ENCODE measurements at regions not wholly inside any gene's neighbourhood (a gene's known extent, or its start where the extent isn't known, plus 50 kb on each side); places are given as distances from the start of the nearest gene placed in this dataset.

DNA sequence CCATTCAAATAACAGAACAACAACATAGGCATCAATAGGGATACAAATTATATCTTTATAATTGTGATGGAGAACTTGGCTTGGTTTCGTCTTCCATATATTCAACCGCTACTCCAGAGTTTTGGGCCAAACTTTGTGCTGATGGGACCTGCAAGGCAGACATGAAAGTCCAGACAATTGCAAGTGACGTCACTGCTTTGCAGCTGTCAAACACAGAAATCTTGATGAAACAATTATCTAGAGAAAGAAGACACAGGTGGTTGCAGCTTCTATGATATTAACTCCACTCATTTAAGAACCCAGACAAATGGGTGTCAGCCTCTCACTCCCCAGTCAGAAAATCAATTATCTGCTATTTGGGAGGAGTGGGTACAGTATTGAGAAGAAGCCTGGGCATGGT, 390.6 kb downstream of the NUF2 start (continued):
- TF ChIP-seq, protein P1, sequence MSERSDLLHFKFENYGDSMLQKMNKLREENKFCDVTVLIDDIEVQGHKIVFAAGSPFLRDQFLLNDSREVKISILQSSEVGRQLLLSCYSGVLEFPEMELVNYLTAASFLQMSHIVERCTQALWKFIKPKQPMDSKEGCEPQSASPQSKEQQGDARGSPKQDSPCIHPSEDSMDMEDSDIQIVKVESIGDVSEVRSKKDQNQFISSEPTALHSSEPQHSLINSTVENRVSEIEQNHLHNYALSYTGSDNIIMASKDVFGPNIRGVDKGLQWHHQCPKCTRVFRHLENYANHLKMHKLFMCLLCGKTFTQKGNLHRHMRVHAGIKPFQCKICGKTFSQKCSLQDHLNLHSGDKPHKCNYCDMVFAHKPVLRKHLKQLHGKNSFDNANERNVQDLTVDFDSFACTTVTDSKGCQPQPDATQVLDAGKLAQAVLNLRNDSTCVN (tag by site-specific recombination; optimal IDR thresholded peaks at IDR 0.05) = no peak
- no peak for TF ChIP-seq HOXA7 (CRISPR knock-in tag; IDR thresholded peaks at IDR 0.05; ENCODE audit: borderline replicate concordance)
- no peak for TF ChIP-seq ZNF596 (tag by site-specific recombination; IDR thresholded peaks at IDR 0.05)
- TF ChIP-seq ZNF660 (tag by site-specific recombination; IDR thresholded peaks at IDR 0.05) = no peak
- no peak for TF ChIP-seq GLIS2 (tag by site-specific recombination; IDR thresholded peaks at IDR 0.05)
- no peak for TF ChIP-seq ZNF433 (tag by site-specific recombination; IDR thresholded peaks at IDR 0.05; ENCODE audit: low read depth)
- TF ChIP-seq ZNF155 (tag by site-specific recombination; IDR thresholded peaks at IDR 0.05) = no peak
- no peak for TF ChIP-seq OVOL3 (tag by site-specific recombination; IDR thresholded peaks at IDR 0.05)

DNA sequence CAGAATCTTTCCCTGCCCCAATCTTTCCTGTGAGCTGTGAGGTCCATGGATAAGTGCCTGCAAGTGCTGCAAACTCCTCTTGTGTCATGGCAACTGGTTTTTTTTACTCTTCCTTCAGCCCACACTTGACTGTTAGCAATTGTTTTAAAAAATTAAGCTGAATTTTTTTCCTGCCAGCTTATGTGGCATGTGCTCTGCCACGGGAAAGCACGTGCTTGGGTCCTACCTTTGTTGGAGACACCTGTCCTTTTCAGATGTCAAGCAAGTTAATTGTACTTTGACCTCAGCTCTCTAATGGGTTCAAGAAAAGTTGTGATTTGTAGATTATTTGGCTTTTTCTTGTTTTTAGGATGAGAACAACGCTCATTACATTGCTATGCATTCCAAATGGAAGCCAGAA, 398.5 kb downstream of the NUF2 start:
- Histone ChIP-seq H3K4me3 (ENCODE audit: low read depth, low read length) (no peak overlapping the region), H3K27ac (ENCODE audit: extremely low read depth, low read depth, low read length) (no peak overlapping the region), H3K36me3 (ENCODE audit: control insufficient read depth in 2 of 2, insufficient read depth in 1 of 2, low read length in 2 of 2) (no peaks in the 10 kb centered on the region), H3K9me3 (ENCODE audit: control insufficient read depth, insufficient read depth, low read depth, low read length) (no peaks in the 10 kb centered on the region), H3K4me1 (ENCODE audit: control insufficient read depth, insufficient read depth, low read length) (no peaks in the 10 kb centered on the region)
- ChIA-PET POLR2A (no interaction called here), CTCF (interaction anchor here (0.6 kb wide), 2 partner anchors 88 to 1654 kb away, joined by 3 to 4 read pairs; no protein-coding TSS in a partner anchor)
- TF ChIP-seq ZNF350 (tag by site-specific recombination; IDR thresholded peaks at IDR 0.05) (no peak), ZNF529 (tag by site-specific recombination; IDR thresholded peaks at IDR 0.05; ENCODE audit: insufficient replicate concordance) (no peak), ZNF324 (tag by site-specific recombination; IDR thresholded peaks at IDR 0.05) (no peak), ZNF10 (tag by site-specific recombination; IDR thresholded peaks at IDR 0.05) (no peak), ZNF747 (tag by site-specific recombination; IDR thresholded peaks at IDR 0.05) (no peak), ZNF132 (tag by site-specific recombination; IDR thresholded peaks at IDR 0.05; ENCODE audit: borderline replicate concordance) (no peak), ZNF658 (tag by site-specific recombination; IDR thresholded peaks at IDR 0.05) (no peak), ZNF426 (tag by site-specific recombination; IDR thresholded peaks at IDR 0.05) (no peak), ZNF776 (tag by site-specific recombination; IDR thresholded peaks at IDR 0.05; ENCODE audit: borderline replicate concordance) (no peak), ZNF623 (tag by site-specific recombination; IDR thresholded peaks at IDR 0.05) (no peak), ZNF175 (tag by site-specific recombination; IDR thresholded peaks at IDR 0.05) (no peak), ZSCAN16 (tag by site-specific recombination; IDR thresholded peaks at IDR 0.05) (no peak), ZNF112 (tag by site-specific recombination; IDR thresholded peaks at IDR 0.05) (no peak), ZNF510 (tag by site-specific recombination; IDR thresholded peaks at IDR 0.05; ENCODE audit: insufficient replicate concordance) (no peak), ZNF792 (tag by site-specific recombination; IDR thresholded peaks at IDR 0.05) (no peak), ZBTB7A (tag by site-specific recombination; IDR thresholded peaks at IDR 0.05; ENCODE audit: low read depth) (no peak)
- TF ChIP-seq, protein P2, sequence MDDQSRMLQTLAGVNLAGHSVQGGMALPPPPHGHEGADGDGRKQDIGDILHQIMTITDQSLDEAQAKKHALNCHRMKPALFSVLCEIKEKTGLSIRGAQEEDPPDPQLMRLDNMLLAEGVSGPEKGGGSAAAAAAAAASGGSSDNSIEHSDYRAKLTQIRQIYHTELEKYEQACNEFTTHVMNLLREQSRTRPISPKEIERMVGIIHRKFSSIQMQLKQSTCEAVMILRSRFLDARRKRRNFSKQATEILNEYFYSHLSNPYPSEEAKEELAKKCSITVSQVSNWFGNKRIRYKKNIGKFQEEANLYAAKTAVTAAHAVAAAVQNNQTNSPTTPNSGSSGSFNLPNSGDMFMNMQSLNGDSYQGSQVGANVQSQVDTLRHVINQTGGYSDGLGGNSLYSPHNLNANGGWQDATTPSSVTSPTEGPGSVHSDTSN (CRISPR knock-in tag; IDR thresholded peaks at IDR 0.05) = no peak
- TF ChIP-seq, protein P3, sequence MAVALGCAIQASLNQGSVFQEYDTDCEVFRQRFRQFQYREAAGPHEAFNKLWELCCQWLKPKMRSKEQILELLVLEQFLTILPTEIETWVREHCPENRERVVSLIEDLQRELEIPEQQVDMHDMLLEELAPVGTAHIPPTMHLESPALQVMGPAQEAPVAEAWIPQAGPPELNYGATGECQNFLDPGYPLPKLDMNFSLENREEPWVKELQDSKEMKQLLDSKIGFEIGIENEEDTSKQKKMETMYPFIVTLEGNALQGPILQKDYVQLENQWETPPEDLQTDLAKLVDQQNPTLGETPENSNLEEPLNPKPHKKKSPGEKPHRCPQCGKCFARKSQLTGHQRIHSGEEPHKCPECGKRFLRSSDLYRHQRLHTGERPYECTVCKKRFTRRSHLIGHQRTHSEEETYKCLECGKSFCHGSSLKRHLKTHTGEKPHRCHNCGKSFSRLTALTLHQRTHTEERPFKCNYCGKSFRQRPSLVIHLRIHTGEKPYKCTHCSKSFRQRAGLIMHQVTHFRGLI (tag by site-specific recombination; IDR thresholded peaks at IDR 0.05) = no peak
- TF ChIP-seq, protein P4, sequence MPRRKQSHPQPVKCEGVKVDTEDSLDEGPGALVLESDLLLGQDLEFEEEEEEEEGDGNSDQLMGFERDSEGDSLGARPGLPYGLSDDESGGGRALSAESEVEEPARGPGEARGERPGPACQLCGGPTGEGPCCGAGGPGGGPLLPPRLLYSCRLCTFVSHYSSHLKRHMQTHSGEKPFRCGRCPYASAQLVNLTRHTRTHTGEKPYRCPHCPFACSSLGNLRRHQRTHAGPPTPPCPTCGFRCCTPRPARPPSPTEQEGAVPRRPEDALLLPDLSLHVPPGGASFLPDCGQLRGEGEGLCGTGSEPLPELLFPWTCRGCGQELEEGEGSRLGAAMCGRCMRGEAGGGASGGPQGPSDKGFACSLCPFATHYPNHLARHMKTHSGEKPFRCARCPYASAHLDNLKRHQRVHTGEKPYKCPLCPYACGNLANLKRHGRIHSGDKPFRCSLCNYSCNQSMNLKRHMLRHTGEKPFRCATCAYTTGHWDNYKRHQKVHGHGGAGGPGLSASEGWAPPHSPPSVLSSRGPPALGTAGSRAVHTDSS (tag by site-specific recombination; IDR thresholded peaks at IDR 0.05) = no peak
- TF ChIP-seq, protein P5, sequence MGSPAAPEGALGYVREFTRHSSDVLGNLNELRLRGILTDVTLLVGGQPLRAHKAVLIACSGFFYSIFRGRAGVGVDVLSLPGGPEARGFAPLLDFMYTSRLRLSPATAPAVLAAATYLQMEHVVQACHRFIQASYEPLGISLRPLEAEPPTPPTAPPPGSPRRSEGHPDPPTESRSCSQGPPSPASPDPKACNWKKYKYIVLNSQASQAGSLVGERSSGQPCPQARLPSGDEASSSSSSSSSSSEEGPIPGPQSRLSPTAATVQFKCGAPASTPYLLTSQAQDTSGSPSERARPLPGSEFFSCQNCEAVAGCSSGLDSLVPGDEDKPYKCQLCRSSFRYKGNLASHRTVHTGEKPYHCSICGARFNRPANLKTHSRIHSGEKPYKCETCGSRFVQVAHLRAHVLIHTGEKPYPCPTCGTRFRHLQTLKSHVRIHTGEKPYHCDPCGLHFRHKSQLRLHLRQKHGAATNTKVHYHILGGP (tag by site-specific recombination; IDR thresholded peaks at IDR 0.05) = no peak

Data from HEK293 (cell line).